22Rv1 (cell line): ENCODE measurements at regions not wholly inside any gene's neighbourhood (a gene's known extent, or its start where the extent isn't known, plus 50 kb on each side); places are given as distances from the start of the nearest gene placed in this dataset.

Experiments used
- CTCF ChIP-seq: fragments of 450-650 bp; IDR thresholded peaks from 2 replicates; pipeline ENCODE4 v1.5.1; 2017; ENCODE audit warnings: mild to moderate bottlenecking
- ZFX ChIP-seq: fragments of 450-650 bp; IDR thresholded peaks from 2 replicates; pipeline ENCODE4 v1.6.1; 2017; ENCODE audit warnings: antibody characterized with exemption, borderline replicate concordance

GRCh38 chr3:4060064-4060463, 243.1 kb upstream of the SETMAR start:
- no peak for TF ChIP-seq CTCF
- TF ChIP-seq ZFX: no peak
